Upper lobe of right lung (tissue), 1 donor: ENCODE measurements at regions not wholly inside any gene's neighbourhood (a gene's known extent, or its start where the extent isn't known, plus 50 kb on each side); places are given as distances from the start of the nearest gene placed in this dataset.

ENCODE experiments used
- ATAC-seq: fragments of 200-7000 bp; cut with Tn5 transposase; one replicate; pipeline ENCODE4 v1.9.1; 2020; ENCODE audit warnings: mild to moderate bottlenecking, moderate library complexity
- DNase-seq: peaks from one replicate; pipeline ENCODE4 v3.0.0-alpha.2; 2020
- H3K27ac ChIP-seq: fragments of 200-600 bp; one replicate; pipeline ENCODE4 v1.8.0; 2022
- H3K27me3 ChIP-seq: fragments of 200-600 bp; one replicate; pipeline ENCODE4 v1.8.0; 2022; ENCODE audit warnings: mild to moderate bottlenecking
- H3K36me3 ChIP-seq: fragments of 200-600 bp; one replicate; pipeline ENCODE4 v1.8.0; 2022
- H3K4me1 ChIP-seq: fragments of 200-600 bp; one replicate; pipeline ENCODE4 v1.8.0; 2022
- H3K4me3 ChIP-seq: fragments of 200-600 bp; one replicate; pipeline ENCODE4 v1.8.0; 2022; ENCODE audit warnings: mild to moderate bottlenecking
- H3K9me3 ChIP-seq: fragments of 200-600 bp; one replicate; pipeline ENCODE4 v1.8.0; 2022
- CTCF ChIP-seq: fragments of 200-600 bp; IDR thresholded peaks from one replicate; pipeline ENCODE4 v1.8.0; 2022; ENCODE audit warnings: antibody characterized with exemption
- intact Hi-C: fragments of 100-400 bp; cut with DNase I; formaldehyde crosslinking; loops from one replicate; pipeline ENCODE4 v1.11.0; 2022
- donor health status: DM: no; HTN: yes; CAD: no; lungs with severe emphysema.

GRCh38 chrY:8690901-8691685, 646.2 kb upstream of the TSPY4 start:
- intact Hi-C loops: no loop called here
- H3K27ac ChIP-seq: no peak overlapping the region
- ATAC-seq: no peak
- DNase-seq: no peak
- H3K4me3 ChIP-seq: no peak overlapping the region
- H3K27me3 ChIP-seq: no peaks in the 10 kb centered on the region
- H3K36me3 ChIP-seq: no peaks in the 10 kb centered on the region
- no peaks in the 10 kb centered on the region for H3K4me1 ChIP-seq
- no peak for TF ChIP-seq CTCF
- no peaks in the 10 kb centered on the region for H3K9me3 ChIP-seq

GRCh38 chrY:8698571-8698970, 638.7 kb upstream of the TSPY4 start:
- Histone ChIP-seq H3K4me3 (no peak overlapping the region), H3K9me3 (no peaks in the 10 kb centered on the region), H3K27ac (no peak overlapping the region), H3K27me3 (no peaks in the 10 kb centered on the region), H3K4me1 (no peaks in the 10 kb centered on the region), H3K36me3 (no peaks in the 10 kb centered on the region)
- TF ChIP-seq CTCF: no peak
- DNase-seq: no peak
- intact Hi-C loops: no loop called here
- ATAC-seq: no peak

DNA sequence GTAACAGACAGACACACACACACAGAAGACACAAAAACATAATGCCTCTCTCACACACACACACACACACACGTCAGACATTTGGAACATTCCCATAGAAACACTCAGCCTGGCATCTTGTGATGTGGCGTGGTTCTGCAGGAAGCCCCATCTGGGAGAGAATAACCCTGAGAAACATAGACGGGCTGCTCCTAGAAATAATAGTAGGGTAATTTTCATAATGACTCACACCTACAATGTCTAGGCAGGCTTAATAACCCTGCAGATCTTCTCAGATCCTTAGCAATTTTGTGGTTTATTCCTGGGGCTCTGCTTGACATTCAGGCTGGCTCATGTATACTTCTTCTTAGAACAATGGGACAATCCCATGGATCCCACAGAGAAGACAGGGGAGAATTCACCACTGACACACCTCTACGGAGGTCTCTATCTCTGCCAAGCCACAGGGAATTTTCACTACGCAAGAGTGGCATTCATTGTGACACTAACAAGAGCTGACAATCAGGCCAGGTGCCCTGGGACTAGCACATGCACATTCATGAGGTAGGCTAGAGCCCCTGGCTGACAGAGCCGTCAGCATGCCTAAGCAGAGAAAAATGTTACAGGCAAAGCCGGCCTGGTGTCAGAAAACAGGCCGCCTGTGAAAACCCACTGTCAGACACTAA, 631.5 kb upstream of the TSPY4 start:
- Histone ChIP-seq H3K4me3 (no peak overlapping the region), H3K27me3 (no peaks in the 10 kb centered on the region), H3K4me1 (no peaks in the 10 kb centered on the region), H3K9me3 (no peaks in the 10 kb centered on the region), H3K27ac (no peak overlapping the region), H3K36me3 (no peaks in the 10 kb centered on the region)
- intact Hi-C loops: no loop called here
- DNase-seq: no peak
- no peak for TF ChIP-seq CTCF
- ATAC-seq: no peak

GRCh38 chrY:8712296-8712695, 625.0 kb upstream of the TSPY4 start:
- Histone ChIP-seq H3K4me3 (no peak overlapping the region), H3K27me3 (no peaks in the 10 kb centered on the region), H3K27ac (no peak overlapping the region), H3K36me3 (no peaks in the 10 kb centered on the region), H3K4me1 (no peaks in the 10 kb centered on the region), H3K9me3 (no peaks in the 10 kb centered on the region)
- no peak for TF ChIP-seq CTCF
- intact Hi-C loops: no loop called here
- no peak for ATAC-seq
- no peak for DNase-seq

GRCh38 chrY:8715226-8715625, 622.0 kb upstream of the TSPY4 start:
- intact Hi-C loops: no loop called here
- ATAC-seq (no peak), DNase-seq (no peak)
- Histone ChIP-seq H3K9me3 (no peaks in the 10 kb centered on the region), H3K36me3 (no peaks in the 10 kb centered on the region), H3K27me3 (no peaks in the 10 kb centered on the region), H3K27ac (no peak overlapping the region), H3K4me3 (no peak overlapping the region), H3K4me1 (no peaks in the 10 kb centered on the region)
- TF ChIP-seq CTCF: no peak
